WI38 (cell line): ENCODE measurements at regions not wholly inside any gene's neighbourhood (a gene's known extent, or its start where the extent isn't known, plus 50 kb on each side); places are given as distances from the start of the nearest gene placed in this dataset.

ENCODE experiments used
- H3K4me3 ChIP-seq: 2 replicates; pipeline ENCODE4 v1.5.1; 2011; ENCODE audit warnings: low read depth, mild to moderate bottlenecking, control low read depth, low read length
- CTCF ChIP-seq: IDR thresholded peaks from 2 replicates; pipeline ENCODE4 v1.5.1; 2012; ENCODE audit warnings: low read depth, mild to moderate bottlenecking, control low read depth, low read length

DNA sequence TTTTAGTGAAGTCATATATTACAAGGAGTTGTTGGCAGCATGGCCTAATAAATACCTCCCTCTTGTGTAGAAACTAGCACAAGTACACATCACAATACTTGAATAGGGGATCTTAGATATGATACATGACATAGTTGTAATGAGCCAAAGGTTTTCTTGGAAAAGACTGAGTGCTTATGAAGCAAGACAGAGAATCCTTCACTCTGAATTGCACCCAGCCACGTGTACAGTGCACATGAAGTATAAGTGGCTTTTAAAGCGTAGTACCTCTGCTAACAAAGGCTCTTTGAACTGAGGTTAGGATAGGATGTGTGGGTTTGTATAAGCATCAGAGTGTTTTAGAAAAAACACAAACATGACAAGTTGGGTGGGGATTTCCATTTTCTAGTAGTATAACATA, 145.5 kb upstream of the STMND1 start:
- H3K4me3 ChIP-seq, result no peak overlapping the region
- TF ChIP-seq CTCF, result no peak

DNA sequence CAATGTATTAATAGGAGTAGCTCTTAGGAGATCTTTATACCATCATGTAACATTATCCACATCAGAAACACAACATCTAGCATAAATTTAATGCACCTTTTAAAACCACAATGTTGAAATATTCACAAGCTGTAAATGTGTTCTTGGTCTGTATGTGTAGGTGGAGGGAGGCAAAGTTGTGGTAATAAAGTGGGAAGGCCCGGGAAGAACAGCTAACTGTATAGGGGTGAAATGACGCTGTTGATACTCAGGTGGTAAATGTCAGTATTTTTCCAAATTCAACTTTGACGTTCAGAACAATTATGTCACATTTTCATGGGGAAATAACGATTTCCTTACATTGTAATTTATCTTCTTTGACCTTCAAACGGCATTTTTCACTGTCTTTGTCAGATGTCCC, 146.0 kb upstream of the STMND1 start:
- TF ChIP-seq CTCF, result no peak
- H3K4me3 ChIP-seq, result no peak overlapping the region

DNA sequence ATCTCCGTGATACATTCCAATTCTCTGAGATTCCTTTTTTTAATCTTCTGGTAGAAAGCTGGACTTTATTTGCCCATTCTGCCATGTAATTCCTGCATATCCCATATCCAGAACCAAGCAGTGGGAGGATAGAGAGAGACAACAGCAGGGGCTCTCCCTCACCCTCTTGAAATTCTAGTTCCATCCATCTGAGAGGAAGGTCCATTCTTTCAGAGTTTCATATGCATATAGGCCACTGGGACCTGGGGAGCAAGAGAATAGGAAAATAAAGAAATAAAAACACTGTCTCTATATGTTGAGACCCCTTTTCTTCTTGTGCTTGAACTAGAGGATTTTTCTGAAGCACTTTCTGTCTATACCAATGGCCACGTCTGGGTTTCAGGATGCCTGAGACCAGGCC, 147.9 kb upstream of the STMND1 start:
- no peak for TF ChIP-seq CTCF
- H3K4me3 ChIP-seq, result no peak overlapping the region

DNA sequence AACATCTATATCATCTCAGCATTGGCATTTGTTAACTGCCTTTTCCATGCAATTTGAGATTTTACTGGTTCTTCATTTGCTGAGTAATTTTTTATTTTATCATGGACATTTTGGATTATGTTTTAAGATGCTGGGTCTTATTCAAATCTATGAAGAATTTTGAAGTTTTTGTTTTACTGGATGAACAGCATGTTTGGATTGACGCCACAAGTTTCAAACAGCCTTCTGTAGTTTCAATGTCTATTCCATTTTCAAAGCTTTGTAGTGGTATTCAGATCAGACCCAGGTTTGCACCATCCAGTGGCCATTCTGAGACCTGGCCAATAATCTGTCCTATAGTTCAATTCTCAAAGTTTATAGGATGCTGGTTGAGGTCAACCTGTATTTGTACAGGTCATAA, 148.4 kb upstream of the STMND1 start:
- no peak for TF ChIP-seq CTCF

GRCh38 chr6:16950825-16951495, 150.9 kb upstream of the STMND1 start:
- TF ChIP-seq CTCF, result no peak
- no peak overlapping the region for H3K4me3 ChIP-seq

More for the DNA sequence above, 148.4 kb upstream of the STMND1 start:
- H3K4me3 ChIP-seq, result no peak overlapping the region

GRCh38 chr6:16950302-16950701, 151.5 kb upstream of the STMND1 start:
- no peak overlapping the region for H3K4me3 ChIP-seq
- no peak for TF ChIP-seq CTCF

DNA sequence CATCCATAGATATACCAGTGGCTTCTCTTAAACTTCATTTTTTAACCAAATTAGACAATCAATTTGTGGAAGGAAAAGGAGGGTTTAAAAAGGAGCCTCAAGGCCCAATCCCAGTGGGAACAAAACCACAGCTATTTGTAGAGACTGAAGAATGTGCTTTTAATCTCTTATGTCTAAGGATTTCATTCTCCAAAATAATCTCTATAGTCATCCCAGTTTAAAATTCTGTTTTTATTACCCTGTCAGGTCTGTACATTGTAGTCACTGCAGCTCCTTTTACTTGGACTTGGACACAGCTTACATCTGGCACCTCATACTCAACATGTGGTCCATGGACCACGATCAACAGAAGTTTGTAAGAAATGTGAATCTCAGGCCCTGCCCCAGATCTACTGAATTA, 152.1 kb upstream of the STMND1 start:
- no peak for TF ChIP-seq CTCF
- H3K4me3 ChIP-seq, result no peak overlapping the region
